ENCODE measurements at regions not wholly inside any gene's neighbourhood (a gene's known extent, or its start where the extent isn't known, plus 50 kb on each side); places are given as distances from the start of the nearest gene placed in this dataset.

DNA sequence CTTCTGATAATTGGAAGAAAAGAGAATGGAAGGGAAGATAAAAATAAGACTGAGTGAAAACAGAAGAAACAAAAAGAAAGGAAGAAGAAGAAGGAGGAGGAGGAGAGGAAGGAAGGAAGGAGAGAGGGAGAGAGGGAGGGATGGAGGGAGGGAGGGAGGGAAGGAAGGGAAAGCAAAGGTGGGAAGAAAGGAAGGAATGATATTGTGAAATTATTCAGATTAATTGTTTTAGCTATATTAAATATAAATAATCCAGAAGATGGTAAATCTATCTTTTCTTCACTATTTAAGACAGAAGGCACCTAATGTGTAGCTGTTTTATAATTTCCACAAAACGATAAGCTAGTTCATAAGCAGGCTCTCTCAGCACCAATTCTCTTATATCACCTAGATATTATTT is 191.3 kb upstream of the LRRC7 start:
- DNase-seq = no peak

DNA sequence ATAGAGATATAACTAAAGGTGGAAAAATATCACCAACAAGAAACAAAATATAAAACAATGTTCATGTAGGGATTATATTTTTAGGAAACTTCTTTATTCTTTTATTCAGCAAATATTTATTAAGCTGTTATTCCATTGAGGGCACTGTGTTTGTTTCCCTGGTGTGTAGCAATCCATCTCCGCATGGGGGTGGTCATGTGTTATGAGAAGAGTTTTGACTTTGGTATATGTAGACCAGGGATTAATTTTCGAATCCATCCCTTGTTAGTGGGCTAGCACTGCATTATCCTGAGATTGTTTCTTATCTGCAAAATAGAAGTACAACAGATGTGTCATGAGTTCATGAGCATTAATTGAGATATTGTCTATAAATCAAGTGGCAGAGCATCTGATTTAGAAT is 190.2 kb upstream of the LRRC7 start:
- DNase-seq = no peak

DNA sequence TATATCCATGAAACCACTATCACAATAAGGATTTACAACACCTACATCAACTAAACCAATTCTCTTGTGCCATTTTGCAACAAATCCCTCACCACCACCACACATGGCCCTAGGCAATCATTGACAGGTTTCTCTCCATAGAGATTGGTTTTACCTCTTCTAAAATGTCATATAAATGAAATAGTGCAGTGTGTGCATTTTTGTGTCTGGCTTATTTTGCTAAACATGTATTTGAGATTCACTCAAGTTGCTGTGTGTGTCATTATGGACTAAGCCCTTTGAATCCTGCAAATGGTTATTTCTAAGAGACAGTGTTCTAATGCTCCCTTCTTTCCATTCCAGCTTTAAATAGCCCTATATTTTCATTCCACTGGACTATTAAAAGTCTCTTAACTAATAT is 179.7 kb upstream of the LRRC7 start:
- no peak for DNase-seq

DNA sequence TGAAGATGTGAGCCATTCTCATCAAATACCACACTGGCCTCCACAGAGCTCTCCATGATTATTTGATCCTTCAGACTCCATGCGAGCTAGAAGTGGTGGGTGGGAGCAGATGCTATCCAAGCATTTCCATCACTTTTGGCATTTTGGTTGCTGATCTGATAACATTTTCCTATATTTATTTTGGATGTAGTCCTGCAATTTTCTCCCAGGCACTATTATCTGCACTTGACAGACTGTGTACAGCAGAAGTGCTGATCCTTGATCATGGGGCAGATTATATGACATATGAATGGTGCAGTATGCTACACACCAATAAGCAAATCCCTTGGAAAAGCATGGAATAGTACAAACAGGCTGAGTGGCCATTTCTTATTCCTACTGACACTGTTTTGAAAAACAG is 167.6 kb upstream of the LRRC7 start:
- no peak for DNase-seq

DNA sequence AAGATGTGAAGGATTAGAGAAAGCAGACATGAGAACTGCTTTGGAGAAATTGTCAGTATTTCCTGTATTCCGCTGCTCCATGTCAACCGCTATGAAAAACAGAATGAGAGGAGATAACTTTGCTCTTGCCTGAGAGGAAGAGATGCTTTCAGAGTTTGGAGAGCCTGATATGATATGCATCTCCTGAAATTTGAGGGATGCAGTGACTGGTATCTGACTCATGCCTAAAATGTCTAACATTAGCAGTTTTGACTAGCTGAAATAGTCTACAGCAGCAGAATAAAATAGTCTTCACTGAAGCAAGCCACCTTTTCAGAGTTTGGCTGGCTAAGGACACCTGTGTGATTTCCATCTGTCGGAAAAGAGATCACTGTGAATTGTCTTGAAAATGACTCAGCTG is 165.8 kb upstream of the LRRC7 start:
- DNase-seq = no peak

DNA sequence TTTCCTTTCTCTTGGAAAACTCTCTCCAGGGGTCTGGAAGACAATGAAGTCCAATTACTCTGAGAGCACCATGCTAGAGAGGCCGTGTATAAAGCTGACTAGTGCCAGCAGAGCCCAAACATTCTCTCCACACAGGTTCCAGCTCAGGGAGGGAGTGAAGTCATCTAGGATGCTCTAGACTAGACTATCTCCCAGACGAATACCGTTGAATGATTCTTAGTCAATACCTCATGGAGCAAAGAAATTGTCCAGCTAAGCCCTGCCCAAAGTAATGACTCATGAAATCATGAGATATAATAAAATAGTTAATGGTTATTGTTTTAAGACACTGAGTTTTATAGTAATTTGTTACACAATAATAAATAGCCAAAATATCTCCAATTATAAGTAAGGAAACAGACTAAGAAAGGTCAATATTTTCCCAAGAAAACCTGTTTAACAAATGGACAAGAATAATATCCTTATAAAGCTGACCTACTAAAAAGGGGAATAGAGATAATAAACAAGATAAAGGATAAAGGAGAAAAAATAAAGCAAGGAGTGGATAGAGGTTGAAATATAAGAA is 163.9 kb upstream of the LRRC7 start:
- DNase-seq = no peak

DNA sequence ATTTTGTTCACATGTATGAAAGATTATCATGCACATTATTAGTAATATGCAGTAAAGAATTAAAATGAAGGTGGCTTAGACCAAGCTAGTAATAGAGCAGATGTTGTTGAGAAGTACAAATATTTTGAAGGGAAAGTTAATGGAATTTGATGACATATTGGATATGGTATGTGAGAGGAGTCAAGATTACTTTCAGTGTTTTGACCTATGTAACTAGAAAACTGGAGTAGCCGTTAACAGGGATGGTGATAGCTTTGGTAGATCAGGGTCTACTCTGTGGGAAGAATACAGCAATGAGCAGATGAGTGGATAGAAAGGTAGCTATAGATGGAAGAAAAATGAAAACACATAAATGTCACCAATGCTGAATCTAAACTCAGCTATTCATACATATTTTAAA is 163.2 kb upstream of the LRRC7 start:
- no peak for DNase-seq

DNA sequence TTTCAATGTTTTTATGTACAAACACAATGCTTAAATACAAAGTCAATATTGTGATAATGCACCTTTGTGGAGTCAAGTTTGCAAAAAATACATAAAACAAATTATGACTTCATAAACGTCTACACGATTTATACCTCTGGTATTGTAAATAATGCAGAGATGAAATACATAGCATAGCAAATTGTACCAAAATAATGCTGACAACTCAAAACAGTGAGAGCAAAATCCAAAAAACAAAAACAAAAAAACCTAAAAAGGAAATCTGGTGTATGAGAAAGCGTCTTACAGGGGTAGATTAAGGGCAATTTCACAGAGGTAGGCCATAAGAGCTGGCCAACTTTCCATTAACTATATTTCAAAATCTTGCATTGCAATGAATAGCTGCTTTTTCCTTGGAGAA is 161.5 kb upstream of the LRRC7 start:
- no peak for DNase-seq

DNA sequence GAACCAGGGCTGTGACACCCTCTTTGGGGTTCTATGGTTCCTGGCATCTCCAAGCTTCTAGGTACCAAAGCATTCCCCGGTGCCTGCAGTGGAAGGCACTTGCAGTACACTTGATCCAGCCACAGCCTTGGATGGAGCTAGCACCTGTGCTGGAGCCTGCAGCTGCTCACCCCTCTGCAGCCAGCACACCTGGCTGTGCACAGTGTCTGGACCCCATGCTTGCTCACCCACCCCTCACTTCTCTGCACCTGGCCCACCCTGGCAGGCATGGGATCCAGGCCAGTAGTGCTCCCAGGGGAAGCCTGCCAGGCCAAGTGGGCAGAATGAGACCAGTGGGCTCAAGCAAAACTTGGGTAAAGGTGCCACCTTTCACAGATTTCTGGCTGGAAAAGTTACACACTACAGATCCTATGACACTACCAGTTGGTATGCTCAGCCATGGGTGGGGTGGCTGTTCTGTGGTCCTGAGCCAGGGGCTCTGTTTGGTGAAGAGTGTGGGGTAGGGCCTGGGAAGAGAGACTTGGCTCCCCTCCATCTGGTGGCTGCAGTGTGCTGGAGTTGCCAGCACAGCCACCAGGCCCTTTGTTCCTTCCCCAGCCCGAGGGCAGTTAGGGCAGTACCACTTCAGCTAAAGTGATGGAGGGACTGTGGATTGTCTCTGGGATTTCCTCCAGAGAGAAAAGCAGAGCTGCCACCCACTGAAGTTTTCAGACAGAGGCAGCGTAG is 157.8 kb upstream of the LRRC7 start:
- DNase-seq = no peak

DNA sequence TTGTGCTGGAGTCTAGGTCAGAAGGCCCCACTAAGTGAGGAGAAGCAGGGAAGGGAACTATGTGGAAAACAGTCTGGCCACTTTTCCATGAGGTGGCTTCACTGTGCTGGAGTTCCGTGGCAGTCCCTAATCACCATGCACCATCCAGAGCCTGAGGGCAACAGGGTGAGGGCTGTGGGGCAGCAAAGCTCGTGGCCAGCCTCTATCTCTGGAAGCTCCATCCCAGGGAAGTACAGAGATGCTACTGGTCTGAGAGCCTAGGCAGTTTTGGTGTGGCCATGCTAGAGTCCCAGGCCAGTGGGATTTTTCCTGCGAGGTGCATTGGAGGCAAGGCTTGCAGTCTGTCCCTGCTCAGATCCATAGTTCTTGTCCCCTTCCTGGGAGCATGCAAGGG is 157.3 kb upstream of the LRRC7 start:
- no peak for DNase-seq

DNA sequence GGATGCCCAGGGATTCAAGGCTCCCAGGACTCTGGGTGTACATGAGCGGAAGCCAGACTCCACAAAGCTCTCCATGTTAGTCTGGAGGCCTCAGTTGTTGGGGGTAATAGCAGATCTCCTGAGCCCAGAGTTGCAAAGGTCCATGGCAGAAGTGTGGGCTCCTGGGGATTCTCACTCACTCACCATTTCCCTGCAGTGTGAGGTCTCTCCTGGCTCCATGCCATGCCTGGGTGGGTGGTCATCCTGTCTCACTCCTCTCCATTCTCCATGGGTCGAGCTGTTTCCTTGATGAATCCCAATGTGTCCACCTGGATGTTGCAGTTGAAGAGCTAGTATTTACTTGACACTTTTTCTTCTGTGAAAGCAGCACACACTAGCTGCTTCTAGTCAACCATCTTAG is 156.8 kb upstream of the LRRC7 start:
- no peak for DNase-seq

DNA sequence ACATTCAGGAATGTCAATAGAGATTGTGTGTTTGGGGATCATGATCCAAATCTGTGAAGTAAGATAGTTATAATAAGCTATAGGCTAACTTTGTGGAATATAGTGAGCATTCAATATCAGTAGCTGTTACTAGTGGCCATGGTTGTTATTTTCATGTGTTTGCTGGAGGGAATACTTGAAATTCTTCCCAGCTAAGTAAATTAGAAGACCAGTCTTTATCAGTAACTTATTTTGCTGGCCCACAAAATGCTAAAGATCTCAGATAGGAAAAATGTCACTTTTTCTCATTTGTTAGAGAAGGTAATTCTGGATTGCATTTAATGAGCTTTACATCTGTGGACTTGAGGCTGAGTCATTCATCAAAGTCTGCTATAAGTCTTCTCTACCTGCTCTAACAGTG is 156.1 kb upstream of the LRRC7 start:
- DNase-seq = no peak

DNA sequence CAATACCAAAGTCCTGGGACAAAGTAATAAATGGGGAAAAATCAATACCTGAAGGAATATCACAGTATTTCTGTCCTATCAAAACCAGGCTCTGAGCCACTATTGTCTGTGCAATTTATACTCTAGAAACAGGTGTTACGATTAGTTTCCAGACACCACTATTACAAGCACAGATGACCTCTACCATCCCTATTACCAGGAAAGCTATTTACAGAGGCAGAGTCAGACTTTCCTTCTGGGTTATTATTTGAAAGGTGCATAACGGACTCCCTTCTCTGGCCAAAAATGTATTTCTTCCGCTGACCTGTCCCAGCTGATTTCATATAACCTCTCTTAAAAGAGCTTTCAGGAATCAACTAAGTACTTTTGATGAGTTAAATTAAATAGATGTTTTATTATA is 154.6 kb upstream of the LRRC7 start:
- no peak for DNase-seq

DNA sequence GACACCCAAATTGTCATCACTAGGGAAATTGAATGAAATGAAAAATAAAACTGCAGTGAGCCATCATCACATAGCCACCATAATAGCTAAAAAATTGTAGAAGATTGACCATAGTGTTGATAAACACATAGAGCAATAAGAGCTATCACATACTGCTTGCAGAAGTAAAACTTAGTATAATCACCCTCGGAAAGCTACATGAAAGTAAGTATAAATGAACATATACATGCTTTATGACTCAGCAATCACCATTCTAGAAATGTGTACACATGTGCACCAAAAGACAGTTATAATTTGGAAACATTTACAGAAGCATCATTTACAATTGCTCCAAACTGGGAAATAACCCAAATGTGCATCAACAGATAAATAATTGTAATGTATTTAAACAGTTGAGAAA is 153.1 kb upstream of the LRRC7 start:
- DNase-seq = no peak

DNA sequence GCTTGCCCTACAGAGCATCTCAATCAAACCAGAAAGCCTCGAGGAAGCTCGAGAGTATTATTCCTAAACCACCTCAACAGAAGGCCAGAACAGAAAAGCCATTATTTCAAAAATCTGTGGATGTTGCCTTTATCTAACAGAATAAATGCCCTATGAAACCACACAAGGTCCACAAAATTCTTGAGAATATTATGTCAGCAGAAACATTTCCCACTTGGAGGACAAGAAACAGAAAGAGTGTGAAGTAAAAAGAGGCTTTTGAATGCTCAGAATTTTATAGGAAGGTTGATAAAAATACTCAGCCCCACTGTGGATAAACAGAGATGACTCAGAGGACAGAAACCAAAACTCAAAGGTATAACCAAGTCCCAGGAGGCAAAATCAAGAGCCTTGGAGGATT is 146.4 kb upstream of the LRRC7 start:
- no peak for DNase-seq

DNA sequence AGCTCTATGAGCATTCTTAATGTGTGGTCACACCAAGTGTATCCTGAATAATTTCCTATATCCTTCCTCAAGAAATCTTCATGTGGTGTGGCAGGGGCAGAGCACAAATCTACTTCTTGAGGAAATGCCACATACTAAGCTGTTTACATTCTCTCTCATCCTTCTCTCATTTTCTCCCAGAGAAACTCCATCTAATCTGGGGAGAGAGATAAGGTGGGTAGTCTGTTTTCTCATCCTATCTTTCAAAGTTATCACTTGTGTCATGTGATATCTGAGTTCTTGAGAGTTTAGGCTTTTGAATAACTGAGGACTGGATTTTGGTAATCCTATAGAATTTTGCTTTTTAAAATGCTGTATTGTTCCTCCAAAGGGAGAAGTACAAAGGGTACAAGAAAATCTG is 141.9 kb upstream of the LRRC7 start:
- no peak for DNase-seq

DNA sequence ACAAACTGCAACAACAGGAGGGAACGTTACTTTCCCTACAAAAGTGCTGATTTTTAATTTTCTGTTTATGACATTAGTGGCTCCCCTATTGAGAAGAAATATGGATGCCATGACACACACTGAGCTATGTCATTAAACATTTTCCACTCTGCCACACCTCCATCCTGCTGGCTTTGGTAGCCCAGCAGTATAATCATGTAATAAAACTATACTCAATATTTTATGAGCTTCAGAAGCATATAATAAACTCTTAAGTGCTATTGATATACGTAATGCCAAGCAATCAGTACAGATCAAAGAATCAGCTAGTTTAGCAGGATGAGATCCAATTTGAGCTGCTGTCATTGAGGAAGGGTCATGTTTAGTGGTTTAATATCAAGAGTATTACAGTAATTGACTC is 141.3 kb upstream of the LRRC7 start:
- DNase-seq = no peak

DNA sequence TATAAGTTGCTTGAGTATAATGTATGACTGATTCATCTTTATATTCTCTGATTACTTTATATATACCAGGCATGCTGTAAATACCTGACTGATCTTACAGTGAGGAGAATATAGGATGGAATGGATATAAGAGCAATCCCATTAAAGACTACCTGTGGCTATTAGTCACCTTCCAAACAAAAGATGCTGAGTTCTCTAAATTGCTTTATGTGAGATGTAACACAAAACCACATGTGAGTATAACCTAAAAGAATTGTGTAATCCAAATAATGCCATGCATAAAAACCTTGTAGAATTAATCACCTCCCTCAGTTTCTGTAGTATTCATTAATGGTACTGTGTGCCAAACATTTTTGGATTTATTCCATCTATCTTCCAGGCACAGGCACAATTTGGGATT is 134.6 kb upstream of the LRRC7 start:
- DNase-seq = no peak

DNA sequence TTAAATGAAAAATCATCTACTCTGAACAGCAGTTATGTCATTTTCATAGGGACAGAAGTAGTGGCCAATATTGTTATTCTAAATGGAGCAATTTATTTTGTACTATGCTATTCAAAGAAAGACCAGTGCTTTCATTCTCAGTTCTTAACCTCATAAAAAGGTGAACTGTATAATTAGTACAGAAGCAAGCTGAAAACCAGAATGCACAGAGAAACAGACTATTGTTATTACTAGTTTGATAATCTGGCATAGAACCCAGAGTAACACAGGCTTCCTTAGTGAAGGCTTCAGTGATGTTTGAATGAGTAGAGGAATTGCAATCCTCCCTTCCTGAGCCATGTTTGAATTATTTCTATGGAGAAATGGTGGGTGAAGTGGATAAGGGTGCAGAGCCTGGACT is 131.6 kb upstream of the LRRC7 start:
- DNase-seq = no peak

DNA sequence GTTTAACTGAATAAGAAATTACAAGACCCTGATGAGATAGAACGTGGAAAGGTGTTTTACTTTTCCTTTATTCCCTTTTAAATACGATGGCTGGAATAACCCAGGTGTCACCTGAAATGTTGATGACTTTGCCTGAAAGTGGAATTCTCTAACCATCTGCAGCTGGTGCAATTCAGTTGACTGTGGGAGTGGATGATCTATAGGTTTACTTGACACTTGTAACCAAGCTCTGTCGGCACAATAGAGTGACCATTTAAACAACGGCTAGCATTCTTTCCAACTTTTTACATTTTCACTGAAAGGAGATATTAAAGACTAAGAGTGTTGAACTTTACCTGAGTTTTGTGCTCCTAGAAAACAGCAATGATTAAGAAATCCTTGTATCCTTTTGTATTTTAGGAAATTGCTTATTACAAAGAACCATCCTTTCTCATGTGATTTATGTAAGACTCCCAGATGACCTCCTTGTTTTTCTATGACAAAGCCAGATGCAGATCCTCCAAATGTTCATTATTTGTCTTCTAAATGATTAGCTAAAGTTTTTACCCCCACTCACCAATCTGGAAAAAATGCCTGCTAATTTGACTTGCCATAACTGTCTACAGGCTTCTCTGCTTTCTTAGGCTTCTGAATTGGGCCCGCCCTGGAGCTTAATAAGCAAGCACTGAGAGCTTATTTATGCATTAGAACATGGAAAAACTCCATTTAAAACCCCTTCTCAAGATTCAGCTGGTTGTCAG is 129.5 kb upstream of the LRRC7 start:
- no peak for DNase-seq

DNA sequence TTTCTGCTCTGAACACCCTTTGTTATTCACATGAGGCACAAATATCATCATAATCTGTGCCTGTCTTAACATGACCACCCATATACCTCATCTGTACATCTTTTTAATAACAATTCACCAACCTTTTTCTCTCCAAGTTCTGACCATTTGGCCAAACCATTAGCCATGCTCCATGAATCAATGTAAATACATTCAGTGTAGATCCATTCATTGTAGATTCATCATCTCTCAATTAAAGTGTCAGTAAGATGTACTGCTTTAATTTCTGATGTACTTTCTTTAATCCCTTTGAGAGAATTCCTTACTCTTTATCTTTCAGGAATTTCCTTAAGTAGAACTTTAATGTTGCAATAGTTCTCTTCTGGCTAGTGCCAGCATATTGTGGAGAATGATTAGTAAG is 126.2 kb upstream of the LRRC7 start:
- no peak for DNase-seq

DNA sequence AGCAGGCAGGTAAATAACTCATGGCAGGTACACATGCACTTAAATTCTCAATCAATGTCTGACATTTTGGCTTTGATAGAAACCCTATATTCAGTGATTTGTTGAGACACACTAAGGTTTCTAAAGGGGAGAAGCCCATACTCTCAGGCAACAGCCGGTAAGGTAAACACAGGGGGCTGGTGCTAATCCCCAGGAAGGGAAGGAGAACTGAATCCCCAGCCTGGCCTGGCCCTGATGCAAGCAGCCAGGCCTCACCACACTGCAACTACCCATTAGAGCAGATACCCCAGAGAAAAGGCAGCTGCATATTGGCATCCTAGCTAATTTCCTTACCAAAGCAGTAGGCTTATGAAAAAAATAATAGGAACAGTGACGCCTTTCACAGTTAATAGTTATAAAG is 116.5 kb upstream of the LRRC7 start:
- no peak for DNase-seq

DNA sequence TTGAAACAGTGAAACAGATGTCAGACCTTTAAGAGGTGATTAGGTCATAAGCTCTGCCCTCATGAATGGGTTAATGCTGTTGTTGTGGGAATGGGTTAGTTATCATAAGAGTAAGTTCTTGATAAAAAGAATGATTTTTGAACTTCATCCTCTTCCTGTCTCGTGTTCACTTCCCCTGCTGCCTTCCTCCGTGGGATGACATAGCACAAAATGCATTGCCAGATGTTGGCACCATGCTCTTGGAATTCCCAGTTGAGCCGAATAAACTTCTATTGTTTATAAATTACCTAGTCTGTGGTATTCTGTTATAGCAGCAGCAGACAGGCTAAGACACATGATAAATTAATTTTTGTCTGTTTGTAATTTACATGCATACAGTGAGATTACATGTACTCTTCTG is 112.0 kb upstream of the LRRC7 start:
- DNase-seq = no peak

DNA sequence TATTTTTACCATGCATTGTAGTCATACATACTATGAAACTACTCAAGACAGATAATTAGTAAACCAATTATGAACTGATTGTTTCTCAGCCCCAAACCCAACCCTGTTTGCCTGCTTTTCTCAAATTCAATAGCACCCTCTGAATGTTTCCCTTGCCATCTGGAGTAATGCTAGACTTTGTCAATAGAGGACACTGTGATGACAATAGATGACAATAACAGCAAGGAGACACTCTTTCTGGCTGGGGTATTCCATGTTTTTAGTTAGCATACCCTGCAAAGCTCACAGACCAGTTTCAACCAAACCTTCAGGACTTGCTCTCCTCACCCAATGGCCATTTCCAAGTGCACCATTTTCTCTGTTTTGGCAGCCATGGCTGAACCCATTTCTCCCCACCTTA is 108.5 kb upstream of the LRRC7 start:
- DNase-seq = no peak

DNA sequence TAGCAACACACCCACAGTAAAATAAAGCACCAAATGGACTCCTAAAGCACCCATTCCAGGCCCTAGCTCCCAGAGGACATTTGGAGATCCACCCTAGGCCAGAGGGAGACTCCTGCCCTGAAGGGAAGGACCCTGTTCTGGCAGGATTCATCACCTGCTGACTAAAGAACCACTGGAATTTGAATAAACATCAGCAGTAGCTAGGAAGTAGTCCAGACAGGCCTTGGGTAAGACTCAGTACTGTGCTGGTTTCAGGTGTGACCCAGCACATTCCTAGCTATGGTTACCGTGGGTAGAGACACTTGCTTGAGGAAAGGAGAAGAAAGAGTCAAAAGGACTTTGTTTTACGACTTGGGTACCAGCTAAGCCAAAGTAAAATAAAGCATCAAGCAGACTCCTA is 92.7 kb upstream of the LRRC7 start:
- no peak for DNase-seq

Measured in NCI-H1436 (cell line).